ENCODE measurements at regions not wholly inside any gene's neighbourhood (a gene's known extent, or its start where the extent isn't known, plus 50 kb on each side); places are given as distances from the start of the nearest gene placed in this dataset.

DNA sequence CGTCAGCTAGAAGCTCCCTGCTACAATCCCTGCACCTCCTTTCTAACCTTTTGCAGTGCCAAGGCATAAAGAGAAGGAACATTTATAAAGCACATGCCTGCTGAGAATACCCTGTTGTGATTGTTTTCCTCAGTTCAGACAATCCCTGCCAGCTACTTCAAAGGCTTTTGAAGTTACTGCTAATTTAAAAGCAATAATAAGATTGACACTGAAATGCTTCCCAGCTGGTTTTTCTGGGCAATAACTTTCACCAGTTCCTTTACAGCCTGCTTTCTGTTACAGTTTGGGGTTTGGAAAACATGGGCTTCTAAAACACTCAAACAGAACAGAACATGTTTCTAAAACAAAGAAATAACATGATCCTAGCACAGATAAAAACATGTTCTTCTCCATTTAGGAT is 232.3 kb upstream of the CPEB2 start (continued):
- TF ChIP-seq, protein P1, sequence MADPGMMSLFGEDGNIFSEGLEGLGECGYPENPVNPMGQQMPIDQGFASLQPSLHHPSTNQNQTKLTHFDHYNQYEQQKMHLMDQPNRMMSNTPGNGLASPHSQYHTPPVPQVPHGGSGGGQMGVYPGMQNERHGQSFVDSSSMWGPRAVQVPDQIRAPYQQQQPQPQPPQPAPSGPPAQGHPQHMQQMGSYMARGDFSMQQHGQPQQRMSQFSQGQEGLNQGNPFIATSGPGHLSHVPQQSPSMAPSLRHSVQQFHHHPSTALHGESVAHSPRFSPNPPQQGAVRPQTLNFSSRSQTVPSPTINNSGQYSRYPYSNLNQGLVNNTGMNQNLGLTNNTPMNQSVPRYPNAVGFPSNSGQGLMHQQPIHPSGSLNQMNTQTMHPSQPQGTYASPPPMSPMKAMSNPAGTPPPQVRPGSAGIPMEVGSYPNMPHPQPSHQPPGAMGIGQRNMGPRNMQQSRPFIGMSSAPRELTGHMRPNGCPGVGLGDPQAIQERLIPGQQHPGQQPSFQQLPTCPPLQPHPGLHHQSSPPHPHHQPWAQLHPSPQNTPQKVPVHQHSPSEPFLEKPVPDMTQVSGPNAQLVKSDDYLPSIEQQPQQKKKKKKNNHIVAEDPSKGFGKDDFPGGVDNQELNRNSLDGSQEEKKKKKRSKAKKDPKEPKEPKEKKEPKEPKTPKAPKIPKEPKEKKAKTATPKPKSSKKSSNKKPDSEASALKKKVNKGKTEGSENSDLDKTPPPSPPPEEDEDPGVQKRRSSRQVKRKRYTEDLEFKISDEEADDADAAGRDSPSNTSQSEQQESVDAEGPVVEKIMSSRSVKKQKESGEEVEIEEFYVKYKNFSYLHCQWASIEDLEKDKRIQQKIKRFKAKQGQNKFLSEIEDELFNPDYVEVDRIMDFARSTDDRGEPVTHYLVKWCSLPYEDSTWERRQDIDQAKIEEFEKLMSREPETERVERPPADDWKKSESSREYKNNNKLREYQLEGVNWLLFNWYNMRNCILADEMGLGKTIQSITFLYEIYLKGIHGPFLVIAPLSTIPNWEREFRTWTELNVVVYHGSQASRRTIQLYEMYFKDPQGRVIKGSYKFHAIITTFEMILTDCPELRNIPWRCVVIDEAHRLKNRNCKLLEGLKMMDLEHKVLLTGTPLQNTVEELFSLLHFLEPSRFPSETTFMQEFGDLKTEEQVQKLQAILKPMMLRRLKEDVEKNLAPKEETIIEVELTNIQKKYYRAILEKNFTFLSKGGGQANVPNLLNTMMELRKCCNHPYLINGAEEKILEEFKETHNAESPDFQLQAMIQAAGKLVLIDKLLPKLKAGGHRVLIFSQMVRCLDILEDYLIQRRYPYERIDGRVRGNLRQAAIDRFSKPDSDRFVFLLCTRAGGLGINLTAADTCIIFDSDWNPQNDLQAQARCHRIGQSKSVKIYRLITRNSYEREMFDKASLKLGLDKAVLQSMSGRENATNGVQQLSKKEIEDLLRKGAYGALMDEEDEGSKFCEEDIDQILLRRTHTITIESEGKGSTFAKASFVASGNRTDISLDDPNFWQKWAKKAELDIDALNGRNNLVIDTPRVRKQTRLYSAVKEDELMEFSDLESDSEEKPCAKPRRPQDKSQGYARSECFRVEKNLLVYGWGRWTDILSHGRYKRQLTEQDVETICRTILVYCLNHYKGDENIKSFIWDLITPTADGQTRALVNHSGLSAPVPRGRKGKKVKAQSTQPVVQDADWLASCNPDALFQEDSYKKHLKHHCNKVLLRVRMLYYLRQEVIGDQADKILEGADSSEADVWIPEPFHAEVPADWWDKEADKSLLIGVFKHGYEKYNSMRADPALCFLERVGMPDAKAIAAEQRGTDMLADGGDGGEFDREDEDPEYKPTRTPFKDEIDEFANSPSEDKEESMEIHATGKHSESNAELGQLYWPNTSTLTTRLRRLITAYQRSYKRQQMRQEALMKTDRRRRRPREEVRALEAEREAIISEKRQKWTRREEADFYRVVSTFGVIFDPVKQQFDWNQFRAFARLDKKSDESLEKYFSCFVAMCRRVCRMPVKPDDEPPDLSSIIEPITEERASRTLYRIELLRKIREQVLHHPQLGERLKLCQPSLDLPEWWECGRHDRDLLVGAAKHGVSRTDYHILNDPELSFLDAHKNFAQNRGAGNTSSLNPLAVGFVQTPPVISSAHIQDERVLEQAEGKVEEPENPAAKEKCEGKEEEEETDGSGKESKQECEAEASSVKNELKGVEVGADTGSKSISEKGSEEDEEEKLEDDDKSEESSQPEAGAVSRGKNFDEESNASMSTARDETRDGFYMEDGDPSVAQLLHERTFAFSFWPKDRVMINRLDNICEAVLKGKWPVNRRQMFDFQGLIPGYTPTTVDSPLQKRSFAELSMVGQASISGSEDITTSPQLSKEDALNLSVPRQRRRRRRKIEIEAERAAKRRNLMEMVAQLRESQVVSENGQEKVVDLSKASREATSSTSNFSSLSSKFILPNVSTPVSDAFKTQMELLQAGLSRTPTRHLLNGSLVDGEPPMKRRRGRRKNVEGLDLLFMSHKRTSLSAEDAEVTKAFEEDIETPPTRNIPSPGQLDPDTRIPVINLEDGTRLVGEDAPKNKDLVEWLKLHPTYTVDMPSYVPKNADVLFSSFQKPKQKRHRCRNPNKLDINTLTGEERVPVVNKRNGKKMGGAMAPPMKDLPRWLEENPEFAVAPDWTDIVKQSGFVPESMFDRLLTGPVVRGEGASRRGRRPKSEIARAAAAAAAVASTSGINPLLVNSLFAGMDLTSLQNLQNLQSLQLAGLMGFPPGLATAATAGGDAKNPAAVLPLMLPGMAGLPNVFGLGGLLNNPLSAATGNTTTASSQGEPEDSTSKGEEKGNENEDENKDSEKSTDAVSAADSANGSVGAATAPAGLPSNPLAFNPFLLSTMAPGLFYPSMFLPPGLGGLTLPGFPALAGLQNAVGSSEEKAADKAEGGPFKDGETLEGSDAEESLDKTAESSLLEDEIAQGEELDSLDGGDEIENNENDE (IDR thresholded peaks at IDR 0.05; ENCODE audit: insufficient replicate concordance, low read length): no peak
- TF ChIP-seq PHF8 (conservative IDR thresholded peaks at IDR 0.05; ENCODE audit: low read depth, low read length) (no peak), RAD21 (IDR thresholded peaks at IDR 0.05 in 1 of 2, conservative IDR thresholded peaks at IDR 0.05 in 1 of 2; ENCODE audit: low read depth in 2 of 2, low read length in 2 of 2) (no peak), GABPA (IDR thresholded peaks at IDR 0.05; ENCODE audit: borderline replicate concordance, insufficient read depth, low read length) (no peak), POU5F1 (IDR thresholded peaks at IDR 0.05; ENCODE audit: low read depth, low read length) (no peak), NRF1 (IDR thresholded peaks at IDR 0.05; ENCODE audit: low read depth, low read length) (no peak), TCF12 (IDR thresholded peaks at IDR 0.05; ENCODE audit: low read depth, low read length) (no peak), CHD1 (IDR thresholded peaks at IDR 0.05; ENCODE audit: low read depth, low read length) (no peak)

Measured in H1 (cell line).